Thoracic aorta (tissue), 2 donors: ENCODE measurements at regions not wholly inside any gene's neighbourhood (a gene's known extent, or its start where the extent isn't known, plus 50 kb on each side); places are given as distances from the start of the nearest gene placed in this dataset.
"Not testable (repeated sequence)": the region's sequence is repeated elsewhere in the genome, so short reads cannot be mapped to it uniquely, and the experiment has no call there.

Experiments used
- ATAC-seq: fragments of 150-250 bp; one replicate; pipeline ENCODE4 v1.8.0; 2017; ENCODE audit warnings: low read depth; ENCODE audit not compliant: insufficient number of reproducible peaks, low FRiP score
- DNase-seq: peaks from one replicate; pipeline ENCODE4 v3.0.0-alpha.2; 2020; ENCODE audit warnings: low spot score
- H3K27ac ChIP-seq, 2 donors: fragments of 200-600 bp; sonication (generic); 1 replicate in 1 of 2; 2 replicates in 1 of 2; pipeline ENCODE4 v1.5.1; 2016; ENCODE audit warnings: mild to moderate bottlenecking in 2 of 2, moderate library complexity in 2 of 2
- H3K27me3 ChIP-seq: fragments of 200-600 bp; sonication (generic); replicated peaks from 2 replicates; pipeline ENCODE4 v1.6.0; 2016; ENCODE audit warnings: mild to moderate bottlenecking; ENCODE audit not compliant: insufficient read depth
- H3K36me3 ChIP-seq: fragments of 200-600 bp; sonication (generic); one replicate; pipeline ENCODE4 v1.5.1; 2016
- H3K4me1 ChIP-seq, 2 donors: fragments of 200-600 bp; sonication (generic); 1 replicate in 1 of 2; 2 replicates in 1 of 2; pipeline versions ENCODE4 v1.5.1 to v1.6.0; 2016; ENCODE audit warnings: low read depth in 2 of 2, mild to moderate bottlenecking in 1 of 2; ENCODE audit not compliant: control insufficient read depth in 1 of 2
- H3K4me3 ChIP-seq: fragments of 200-600 bp; sonication (generic); 2 replicates; pipeline ENCODE4 v1.5.1; 2016; ENCODE audit warnings: mild to moderate bottlenecking
- H3K9me3 ChIP-seq: fragments of 200-600 bp; sonication (generic); 2 replicates; pipeline ENCODE4 v1.5.1; 2016
- TF ChIP-seq, protein P1 (sequence below): fragments of 200-600 bp; sonication (generic); IDR thresholded peaks from one replicate; pipeline ENCODE4 v1.5.1; 2019; ENCODE audit warnings: antibody characterized with exemption

DNA sequence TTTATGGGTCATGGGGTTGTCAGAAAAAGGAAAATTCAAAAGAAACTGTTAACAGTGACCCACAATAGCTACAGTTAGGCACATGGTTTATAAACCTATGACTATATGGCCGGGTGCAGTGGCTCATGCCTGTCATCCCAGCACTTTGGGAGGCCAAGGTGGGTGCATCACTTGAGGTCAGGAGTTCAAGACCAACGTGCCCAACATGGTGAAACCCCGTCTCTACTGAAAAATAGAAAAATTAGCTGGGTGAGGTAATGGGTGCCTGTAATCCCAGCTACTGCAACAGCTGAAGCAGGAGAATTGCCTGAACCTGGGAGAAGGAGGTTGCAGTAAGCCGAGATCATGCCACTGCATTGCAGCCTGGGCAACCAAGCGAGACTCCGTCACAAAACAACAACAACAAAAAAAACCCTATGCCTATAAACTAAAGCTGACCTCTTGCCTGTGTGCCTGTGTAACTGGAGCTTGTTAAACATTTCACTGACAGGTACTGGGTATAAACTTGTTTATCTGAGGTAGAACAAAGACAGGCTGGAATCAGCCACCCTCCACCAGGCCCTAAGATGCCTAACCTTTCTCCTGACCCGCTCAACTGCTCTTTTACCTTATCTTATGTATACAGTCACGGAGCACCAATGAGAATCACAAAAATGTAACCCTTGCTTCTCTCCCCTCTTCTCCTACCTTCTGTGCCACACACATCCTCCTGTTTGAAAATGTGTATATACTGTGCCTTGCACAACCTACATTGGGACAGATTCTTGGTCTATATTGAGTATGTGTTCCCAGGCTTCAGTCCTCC lies 62.9 kb upstream of the ATF7IP2 start:
- no peaks in the 10 kb centered on the region for H3K9me3 ChIP-seq
- H3K4me1 ChIP-seq, result no peaks in the 10 kb centered on the region
- H3K27ac ChIP-seq, result no peak overlapping the region
- no peak overlapping the region for H3K4me3 ChIP-seq
- TF ChIP-seq, protein P1, sequence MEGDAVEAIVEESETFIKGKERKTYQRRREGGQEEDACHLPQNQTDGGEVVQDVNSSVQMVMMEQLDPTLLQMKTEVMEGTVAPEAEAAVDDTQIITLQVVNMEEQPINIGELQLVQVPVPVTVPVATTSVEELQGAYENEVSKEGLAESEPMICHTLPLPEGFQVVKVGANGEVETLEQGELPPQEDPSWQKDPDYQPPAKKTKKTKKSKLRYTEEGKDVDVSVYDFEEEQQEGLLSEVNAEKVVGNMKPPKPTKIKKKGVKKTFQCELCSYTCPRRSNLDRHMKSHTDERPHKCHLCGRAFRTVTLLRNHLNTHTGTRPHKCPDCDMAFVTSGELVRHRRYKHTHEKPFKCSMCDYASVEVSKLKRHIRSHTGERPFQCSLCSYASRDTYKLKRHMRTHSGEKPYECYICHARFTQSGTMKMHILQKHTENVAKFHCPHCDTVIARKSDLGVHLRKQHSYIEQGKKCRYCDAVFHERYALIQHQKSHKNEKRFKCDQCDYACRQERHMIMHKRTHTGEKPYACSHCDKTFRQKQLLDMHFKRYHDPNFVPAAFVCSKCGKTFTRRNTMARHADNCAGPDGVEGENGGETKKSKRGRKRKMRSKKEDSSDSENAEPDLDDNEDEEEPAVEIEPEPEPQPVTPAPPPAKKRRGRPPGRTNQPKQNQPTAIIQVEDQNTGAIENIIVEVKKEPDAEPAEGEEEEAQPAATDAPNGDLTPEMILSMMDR, result no peak
- DNase-seq (no peak), ATAC-seq (no peak)
- no peaks in the 10 kb centered on the region for H3K36me3 ChIP-seq
- H3K27me3 ChIP-seq, result no peaks in the 10 kb centered on the region

DNA sequence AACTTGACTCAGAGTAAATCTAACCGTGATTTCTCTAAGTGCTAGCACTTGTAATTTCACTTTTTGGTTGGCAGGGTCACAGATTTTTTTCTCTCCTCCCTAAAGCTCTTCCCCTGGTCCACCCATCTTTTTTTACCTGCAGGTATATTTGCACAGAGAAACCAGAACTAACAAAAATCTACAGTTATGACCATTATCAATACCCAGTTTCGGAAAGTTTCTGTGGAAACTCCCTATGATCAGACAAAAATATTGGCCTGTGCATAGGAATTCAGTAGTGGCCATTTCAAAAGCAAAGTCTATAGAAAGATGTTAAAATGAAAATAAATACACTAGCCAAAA lies 62.4 kb upstream of the ATF7IP2 start:
- Histone ChIP-seq H3K27ac (no peak overlapping the region), H3K27me3 (no peaks in the 10 kb centered on the region), H3K4me1 (no peaks in the 10 kb centered on the region), H3K4me3 (no peak overlapping the region), H3K36me3 (no peaks in the 10 kb centered on the region), H3K9me3 (no peaks in the 10 kb centered on the region)
- ATAC-seq (no peak), DNase-seq (no peak)
- TF ChIP-seq, protein P1, result no peak

GRCh38 chr16:10324210-10324609 lies 61.7 kb upstream of the ATF7IP2 start:
- no peak overlapping the region for H3K27ac ChIP-seq

DNA sequence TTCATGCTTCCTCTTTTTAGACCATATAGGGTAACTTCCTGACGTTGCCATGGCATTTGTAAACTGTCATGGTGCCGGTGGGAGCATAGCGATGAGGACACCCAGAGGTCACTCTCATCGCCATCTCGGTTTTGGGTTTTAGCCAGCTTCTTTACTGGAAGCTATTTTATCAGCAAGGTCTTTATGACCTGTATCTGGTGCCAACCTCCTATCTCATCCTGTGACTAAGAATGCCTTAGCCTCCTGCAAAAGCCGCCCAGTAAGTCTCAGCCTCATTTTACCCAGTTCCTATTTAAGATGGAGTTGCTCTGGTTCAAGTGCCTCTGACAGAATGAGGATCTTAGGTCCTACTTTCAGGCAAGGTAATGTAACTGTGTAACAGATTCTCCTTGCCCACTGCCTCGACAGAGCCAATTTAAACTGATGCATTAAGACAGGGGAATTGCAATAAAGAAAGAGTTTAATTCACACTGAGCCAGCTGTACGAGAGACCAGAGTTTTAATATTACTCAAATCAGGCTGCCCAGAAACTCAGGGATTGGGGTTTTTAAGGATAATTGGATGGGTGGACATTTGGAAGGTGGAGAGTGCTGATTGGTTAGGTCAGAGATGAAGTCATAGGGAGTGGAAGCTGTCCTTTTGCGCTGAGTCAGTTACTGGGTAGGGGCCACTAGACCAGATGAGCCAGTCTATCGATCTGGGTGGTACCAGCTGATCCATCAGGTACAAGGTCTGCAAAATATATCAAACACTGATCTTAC lies 59.9 kb upstream of the ATF7IP2 start:
- ATAC-seq, result no peak
- Histone ChIP-seq H3K27ac (no peak overlapping the region), H3K27me3 (no peaks in the 10 kb centered on the region), H3K9me3 (no peaks in the 10 kb centered on the region), H3K36me3 (no peaks in the 10 kb centered on the region), H3K4me3 (no peak overlapping the region), H3K4me1 (no peaks in the 10 kb centered on the region)
- no peak for DNase-seq
- TF ChIP-seq, protein P1, result no peak

More at GRCh38 chr16:10324210-10324609, 61.7 kb upstream of the ATF7IP2 start:
- DNase-seq, result no peak
- Histone ChIP-seq H3K27me3 (no peaks in the 10 kb centered on the region), H3K4me3 (no peak overlapping the region), H3K4me1 (no peaks in the 10 kb centered on the region), H3K36me3 (no peaks in the 10 kb centered on the region), H3K9me3 (no peaks in the 10 kb centered on the region)
- TF ChIP-seq, protein P1, result no peak
- ATAC-seq, result no peak

DNA sequence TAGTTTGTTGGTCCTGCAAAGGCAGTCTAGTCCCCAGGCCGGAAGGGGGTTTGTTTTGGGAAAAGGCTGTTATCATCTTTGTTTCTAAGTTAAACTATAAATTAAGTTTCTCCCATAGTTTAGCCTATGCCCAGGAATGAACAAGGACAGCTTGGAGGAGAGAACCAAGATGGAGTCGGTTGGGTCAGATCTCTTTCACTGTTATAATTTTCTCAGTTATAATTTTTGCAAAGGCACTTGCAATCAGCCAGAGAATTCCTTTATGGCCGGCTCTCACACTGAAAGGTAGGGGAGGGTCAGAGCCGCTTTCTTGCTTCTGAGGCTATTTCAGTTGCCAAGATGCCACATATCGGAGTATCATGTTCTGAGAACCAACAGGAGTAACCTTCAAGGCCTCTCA lies 59.2 kb upstream of the ATF7IP2 start:
- no peak overlapping the region for H3K4me3 ChIP-seq
- no peaks in the 10 kb centered on the region for H3K36me3 ChIP-seq
- H3K27ac ChIP-seq, result no peak overlapping the region
- H3K4me1 ChIP-seq, result no peaks in the 10 kb centered on the region
- DNase-seq, result no peak
- no peak for ATAC-seq
- no peaks in the 10 kb centered on the region for H3K27me3 ChIP-seq
- H3K9me3 ChIP-seq, result no peaks in the 10 kb centered on the region
- TF ChIP-seq, protein P1, result no peak

DNA sequence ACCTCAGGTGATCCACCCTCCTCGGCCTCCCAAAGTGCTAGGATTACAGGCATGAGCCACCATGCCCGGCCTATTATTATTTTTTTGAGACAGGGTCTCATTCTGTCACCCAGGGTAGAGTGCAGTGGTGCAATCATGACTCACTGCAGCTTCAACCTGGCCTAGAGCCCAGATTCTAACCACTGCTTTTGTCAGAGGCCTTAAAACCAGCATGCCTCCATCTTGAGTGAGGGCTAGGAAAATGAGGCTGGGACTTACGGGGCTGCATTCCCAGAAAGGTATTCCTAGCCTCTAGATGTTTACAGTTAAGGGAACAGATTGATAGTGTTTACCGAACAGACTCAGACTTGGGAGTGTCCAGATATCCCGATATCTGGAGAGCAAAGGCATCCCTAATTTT lies 57.6 kb upstream of the ATF7IP2 start:
- not testable (repeated sequence) for H3K4me3 ChIP-seq, H3K36me3 ChIP-seq, H3K27ac ChIP-seq, ATAC-seq, H3K4me1 ChIP-seq, DNase-seq, H3K27me3 ChIP-seq, H3K9me3 ChIP-seq
